BJ (cell line): ENCODE measurements at regions not wholly inside any gene's neighbourhood (a gene's known extent, or its start where the extent isn't known, plus 50 kb on each side); places are given as distances from the start of the nearest gene placed in this dataset.
"Not testable (repeated sequence)": the region's sequence is repeated elsewhere in the genome, so short reads cannot be mapped to it uniquely, and the experiment has no call there.

Source experiments
- CTCF ChIA-PET: fragments of 350-600 bp; formaldehyde crosslinking; extraction: SDS; loops from one replicate; lab custom pipeline; 2021; ENCODE audit warnings: antibody characterized with exemption, inconsistent platforms; lab: Yijun Ruan, JAX
- POLR2A ChIA-PET: fragments of 300-600 bp; sonication (Branson Sonifier 250); formaldehyde crosslinking; extraction: SDS; loops from one replicate; lab custom pipeline; 2021; ENCODE audit warnings: antibody characterized with exemption; lab: Charles Lee
- DNase-seq: peaks from one replicate; pipeline ENCODE4 v3.0.0-alpha.2; 2011; ENCODE audit warnings: low read depth
- H3K27me3 ChIP-seq: 2 replicates; pipeline ENCODE4 v1.6.0; 2011; ENCODE audit warnings: low read length; ENCODE audit not compliant: control insufficient read depth, insufficient read depth
- H3K36me3 ChIP-seq: 2 replicates; pipeline ENCODE4 v1.5.1; 2011; ENCODE audit warnings: low read length; ENCODE audit not compliant: control insufficient read depth, insufficient read depth
- H3K4me3 ChIP-seq: 2 replicates; pipeline ENCODE4 v1.5.1; 2011; ENCODE audit warnings: low read depth, mild to moderate bottlenecking, control low read depth, low read length
- CTCF ChIP-seq: IDR thresholded peaks from 2 replicates; pipeline ENCODE4 v1.5.1; 2011; ENCODE audit warnings: low read depth, mild to moderate bottlenecking, control low read depth, inconsistent platforms, low read length, moderate library complexity; ENCODE audit not compliant: insufficient read depth

DNA sequence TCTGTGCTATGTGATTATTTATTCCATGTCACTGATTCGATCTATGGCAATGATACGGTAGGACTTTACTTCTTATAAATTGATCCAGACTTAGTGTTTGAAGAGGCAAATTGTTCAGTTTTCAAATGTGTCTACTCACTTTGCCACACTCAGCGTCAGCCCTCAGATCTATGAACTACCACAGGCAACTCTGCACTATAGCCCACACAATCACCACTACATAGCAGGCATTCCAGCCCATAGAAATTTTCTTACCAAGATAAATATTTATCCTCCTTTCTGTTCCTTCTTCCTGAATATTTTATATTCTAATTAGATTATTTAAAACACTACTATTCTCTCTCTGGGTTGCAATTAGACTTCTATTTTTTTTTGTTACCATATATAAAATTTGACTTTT lies 776.1 kb downstream of the BRINP3 start:
- no peak for DNase-seq
- no peak overlapping the region for H3K4me3 ChIP-seq
- no peaks in the 10 kb centered on the region for H3K27me3 ChIP-seq
- ChIA-PET CTCF (no interaction called here), POLR2A (no interaction called here)
- no peak for TF ChIP-seq CTCF
- no peaks in the 10 kb centered on the region for H3K36me3 ChIP-seq

- ChIA-PET CTCF (no interaction called here), POLR2A (no interaction called here)
- Histone ChIP-seq H3K36me3 (no peaks in the 10 kb centered on the region), H3K4me3 (no peak overlapping the region), H3K27me3 (no peaks in the 10 kb centered on the region)
- DNase-seq = no peak
- no peak for TF ChIP-seq CTCF
Observed at GRCh38 chr1:189706594-189706993, 771.1 kb downstream of the BRINP3 start.

GRCh38 chr1:189708674-189709073 lies 769.0 kb downstream of the BRINP3 start:
- Histone ChIP-seq H3K4me3 (no peak overlapping the region), H3K27me3 (no peaks in the 10 kb centered on the region), H3K36me3 (no peaks in the 10 kb centered on the region)
- no peak for DNase-seq
- CTCF ChIA-PET = no interaction called here
- POLR2A ChIA-PET = no interaction called here
- TF ChIP-seq CTCF = no peak

DNA sequence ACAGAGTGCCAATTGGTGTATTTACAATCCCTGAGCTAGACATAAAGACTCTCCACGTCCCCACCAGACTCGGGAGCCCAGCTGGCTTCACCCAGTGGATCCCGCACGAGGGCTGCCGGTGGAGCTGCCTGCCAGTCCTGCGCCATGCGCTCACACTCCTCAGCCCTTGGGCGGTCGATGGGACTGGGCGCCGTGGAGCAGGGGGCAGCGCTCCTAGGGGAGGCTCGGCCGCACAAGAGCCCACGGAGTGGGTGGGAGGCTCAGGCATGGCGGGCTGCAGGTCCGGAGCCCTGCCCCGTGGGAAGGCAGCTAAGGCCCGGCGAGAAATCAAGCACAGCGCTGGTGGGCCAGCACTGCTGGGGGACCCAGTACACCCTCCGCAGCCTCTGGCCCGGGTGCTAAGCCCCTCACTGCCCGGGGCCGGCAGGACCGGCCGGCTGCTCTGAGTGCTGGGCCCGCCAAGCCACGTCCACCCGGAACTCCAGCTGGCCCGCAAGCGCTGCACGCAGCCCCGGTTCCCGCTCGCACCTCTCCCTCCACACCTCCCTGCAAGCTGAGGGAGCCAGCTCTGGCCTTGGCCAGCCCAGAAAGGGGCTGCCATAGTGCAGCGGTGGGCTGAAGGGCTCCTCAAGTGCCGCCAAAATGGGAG lies 759.4 kb downstream of the BRINP3 start:
- CTCF ChIA-PET = not testable (repeated sequence)

GRCh38 chr1:189726806-189727205 lies 750.9 kb downstream of the BRINP3 start:
- no peak for TF ChIP-seq CTCF
- no peak for DNase-seq
- ChIA-PET POLR2A (no interaction called here), CTCF (no interaction called here)
- Histone ChIP-seq H3K27me3 (no peaks in the 10 kb centered on the region), H3K4me3 (no peak overlapping the region), H3K36me3 (no peaks in the 10 kb centered on the region)

More for the DNA sequence above, 759.4 kb downstream of the BRINP3 start:
- H3K4me3 ChIP-seq, DNase-seq, POLR2A ChIA-PET, H3K27me3 ChIP-seq, H3K36me3 ChIP-seq: not testable (repeated sequence)

DNA sequence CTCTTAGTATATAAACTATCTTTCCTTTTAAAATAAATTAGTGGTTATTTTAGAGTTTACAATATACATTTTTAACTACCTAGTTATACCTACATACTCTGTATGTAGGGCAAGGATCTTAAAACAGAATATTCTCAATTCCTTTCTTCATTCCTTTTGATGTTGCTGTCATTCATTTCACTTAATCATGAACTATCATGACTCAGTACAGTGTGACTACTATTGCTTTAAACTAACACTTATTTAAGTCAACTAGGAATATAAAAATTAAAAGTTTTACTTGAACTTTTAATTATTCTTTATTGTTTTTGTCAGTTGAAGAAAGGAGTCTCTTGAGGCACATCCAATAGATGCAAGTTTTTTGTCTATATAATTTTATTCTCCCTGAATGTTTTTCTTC lies 726.4 kb downstream of the BRINP3 start:
- Histone ChIP-seq H3K27me3 (no peaks in the 10 kb centered on the region), H3K36me3 (no peaks in the 10 kb centered on the region), H3K4me3 (no peak overlapping the region)
- no peak for TF ChIP-seq CTCF
- DNase-seq = no peak
- ChIA-PET CTCF (no interaction called here), POLR2A (no interaction called here)
